Breast epithelium (tissue), 3 donors: ENCODE measurements at regions not wholly inside any gene's neighbourhood (a gene's known extent, or its start where the extent isn't known, plus 50 kb on each side); places are given as distances from the start of the nearest gene placed in this dataset.

Source experiments
- POLR2A ChIP-seq: fragments of 450-650 bp; IDR thresholded peaks from one replicate; pipeline ENCODE4 v1.6.1; 2016; ENCODE audit warnings: antibody characterized with exemption, mild to moderate bottlenecking, moderate library complexity
- POLR2AphosphoS5 ChIP-seq, 3 donors: sonication (generic); formaldehyde crosslinking; IDR thresholded peaks; one replicate each; pipeline ENCODE4 v1.6.1; 2017; ENCODE audit warnings: antibody characterized with exemption in 3 of 3
- TF ChIP-seq, protein P1 (sequence below), 3 donors: fragments of 450-650 bp; IDR thresholded peaks; one replicate each; pipeline ENCODE4 v1.5.1; 2016 to 2017; ENCODE audit warnings: antibody characterized with exemption in 3 of 3, mild to moderate bottlenecking in 3 of 3, moderate library complexity in 3 of 3

DNA sequence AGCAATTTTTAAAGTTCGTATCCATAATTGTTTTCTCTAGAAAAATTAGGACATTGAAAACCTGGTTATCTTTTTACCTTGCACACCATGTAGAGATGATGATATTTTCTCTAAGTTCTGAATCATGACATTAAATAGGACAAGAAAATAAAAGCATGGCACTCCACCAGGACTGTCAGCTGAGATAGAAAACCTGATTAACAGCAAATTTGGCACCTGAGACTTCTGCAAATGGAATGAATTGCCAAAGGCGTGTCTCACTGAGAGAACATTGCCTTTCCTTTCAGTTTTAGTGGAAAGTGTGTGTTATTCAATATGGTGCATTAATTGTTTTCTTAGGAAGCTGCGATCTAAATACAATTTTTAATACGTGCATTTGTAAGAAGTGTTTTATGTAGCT is 164.7 kb downstream of the LRRC30 start:
- TF ChIP-seq POLR2AphosphoS5 (IDR thresholded peaks at IDR 0.05) (no peak), POLR2A (no peak)
- TF ChIP-seq, protein P1, sequence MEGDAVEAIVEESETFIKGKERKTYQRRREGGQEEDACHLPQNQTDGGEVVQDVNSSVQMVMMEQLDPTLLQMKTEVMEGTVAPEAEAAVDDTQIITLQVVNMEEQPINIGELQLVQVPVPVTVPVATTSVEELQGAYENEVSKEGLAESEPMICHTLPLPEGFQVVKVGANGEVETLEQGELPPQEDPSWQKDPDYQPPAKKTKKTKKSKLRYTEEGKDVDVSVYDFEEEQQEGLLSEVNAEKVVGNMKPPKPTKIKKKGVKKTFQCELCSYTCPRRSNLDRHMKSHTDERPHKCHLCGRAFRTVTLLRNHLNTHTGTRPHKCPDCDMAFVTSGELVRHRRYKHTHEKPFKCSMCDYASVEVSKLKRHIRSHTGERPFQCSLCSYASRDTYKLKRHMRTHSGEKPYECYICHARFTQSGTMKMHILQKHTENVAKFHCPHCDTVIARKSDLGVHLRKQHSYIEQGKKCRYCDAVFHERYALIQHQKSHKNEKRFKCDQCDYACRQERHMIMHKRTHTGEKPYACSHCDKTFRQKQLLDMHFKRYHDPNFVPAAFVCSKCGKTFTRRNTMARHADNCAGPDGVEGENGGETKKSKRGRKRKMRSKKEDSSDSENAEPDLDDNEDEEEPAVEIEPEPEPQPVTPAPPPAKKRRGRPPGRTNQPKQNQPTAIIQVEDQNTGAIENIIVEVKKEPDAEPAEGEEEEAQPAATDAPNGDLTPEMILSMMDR (IDR thresholded peaks at IDR 0.05), result no peak
